Neural cell (in vitro differentiated cells): ENCODE measurements at regions not wholly inside any gene's neighbourhood (a gene's known extent, or its start where the extent isn't known, plus 50 kb on each side); places are given as distances from the start of the nearest gene placed in this dataset.

ENCODE experiments used
- H2AFZ ChIP-seq: fragments of 200-600, 300-800 bp; sonication (generic), shearing (Covaris generic); 2 replicates; pipeline ENCODE4 v1.6.0; 2014; ENCODE audit warnings: low read depth, mild to moderate bottlenecking, antibody characterized with exemption, low read length, moderate library complexity
- H3F3A ChIP-seq: fragments of 200-600 bp; shearing (Covaris generic); 2 replicates; pipeline ENCODE4 v1.6.1; 2016; ENCODE audit warnings: mild to moderate bottlenecking, moderate library complexity, mixed read lengths, antibody characterized with exemption, low read length; ENCODE audit not compliant: insufficient read depth, poor library complexity, severe bottlenecking
- H3K27ac ChIP-seq: fragments of 200-600, 300-800 bp; sonication (generic), shearing (Covaris generic); 2 replicates; pipeline ENCODE4 v1.5.1; 2014; ENCODE audit warnings: mild to moderate bottlenecking, low read length, moderate library complexity
- H3K27me3 ChIP-seq: fragments of 300-800, 200-600 bp; sonication (generic), shearing (Covaris generic); 2 replicates; pipeline ENCODE4 v1.6.0; 2014; ENCODE audit warnings: mild to moderate bottlenecking, low read depth, low read length, moderate library complexity; ENCODE audit not compliant: insufficient read depth
- H3K36me3 ChIP-seq: fragments of 300-800, 200-600 bp; sonication (generic), shearing (Covaris generic); 2 replicates; pipeline ENCODE4 v1.5.1; 2014; ENCODE audit warnings: mild to moderate bottlenecking, antibody characterized with exemption, low read length, moderate library complexity; ENCODE audit not compliant: insufficient read depth
- H3K4me2 ChIP-seq: fragments of 300-800, 200-600 bp; sonication (generic), shearing (Covaris generic); 2 replicates; pipeline ENCODE4 v1.6.0; 2014; ENCODE audit warnings: mild to moderate bottlenecking, low read length
- H3K4me3 ChIP-seq: fragments of 300-800, 200-600 bp; sonication (generic), shearing (Covaris generic); 2 replicates; pipeline ENCODE4 v1.5.1; 2014; ENCODE audit warnings: mild to moderate bottlenecking, low read length, moderate library complexity
- H3K79me2 ChIP-seq: fragments of 200-600 bp; shearing (Covaris generic); replicated peaks from 2 replicates; pipeline ENCODE4 v1.6.0; 2014; ENCODE audit warnings: mild to moderate bottlenecking, low read length, moderate library complexity; ENCODE audit not compliant: insufficient read depth
- H3K9ac ChIP-seq: fragments of 300-800, 200-600 bp; sonication (generic), shearing (Covaris generic); 2 replicates; pipeline ENCODE4 v1.6.1; 2016; ENCODE audit warnings: mild to moderate bottlenecking, low read length, mixed read lengths
- H3K9me2 ChIP-seq: fragments of 200-600 bp; shearing (Covaris generic); 2 replicates; pipeline ENCODE4 v1.6.1; 2016; ENCODE audit warnings: mild to moderate bottlenecking, low read length, mixed read lengths; ENCODE audit not compliant: insufficient read depth
- H3K9me3 ChIP-seq: fragments of 200-600, 300-800 bp; sonication (generic), shearing (Covaris generic); 2 replicates; pipeline ENCODE4 v1.6.1; 2016; ENCODE audit warnings: mild to moderate bottlenecking, mixed run types, low read length, moderate library complexity, mixed read lengths
- H4K20me1 ChIP-seq: fragments of 200-600 bp; shearing (Covaris generic); 2 replicates; pipeline ENCODE4 v1.6.1; 2016; ENCODE audit warnings: mild to moderate bottlenecking, mixed run types; ENCODE audit not compliant: insufficient read depth
- CTCF ChIP-seq: fragments of 450-650 bp; IDR thresholded peaks from 2 replicates; pipeline ENCODE4 v1.5.1; 2014; ENCODE audit warnings: antibody characterized with exemption, mild to moderate bottlenecking, moderate library complexity; ENCODE audit not compliant: poor library complexity, severe bottlenecking
- EP300 ChIP-seq: fragments of 450-650 bp; conservative IDR thresholded peaks from 2 replicates; pipeline ENCODE4 v1.6.1; 2014; ENCODE audit warnings: antibody characterized with exemption, mild to moderate bottlenecking, moderate library complexity; ENCODE audit not compliant: poor library complexity, severe bottlenecking
- EZH2 ChIP-seq: fragments of 200-600, 300-800 bp; shearing (Covaris generic), sonication (generic); IDR thresholded peaks from 2 replicates; pipeline ENCODE4 v1.6.1; 2014; ENCODE audit warnings: antibody characterized with exemption, low read length, borderline replicate concordance, mild to moderate bottlenecking; ENCODE audit not compliant: insufficient read depth, poor library complexity, severe bottlenecking
- MXI1 ChIP-seq: fragments of 450-650 bp; conservative IDR thresholded peaks from 2 replicates; pipeline ENCODE4 v1.6.1; 2014; ENCODE audit warnings: antibody characterized with exemption, mild to moderate bottlenecking; ENCODE audit not compliant: poor library complexity, severe bottlenecking
- POLR2AphosphoS5 ChIP-seq: IDR thresholded peaks from 2 replicates; pipeline ENCODE4 v1.6.1; 2012
- RAD21 ChIP-seq: fragments of 450-650 bp; conservative IDR thresholded peaks from 2 replicates; pipeline ENCODE4 v1.6.1; 2014; ENCODE audit warnings: antibody characterized with exemption, mild to moderate bottlenecking, moderate library complexity
- REST ChIP-seq: IDR thresholded peaks from 2 replicates; pipeline ENCODE4 v1.6.1; 2012; ENCODE audit warnings: borderline replicate concordance
- SMC3 ChIP-seq: fragments of 450-650 bp; conservative IDR thresholded peaks from 2 replicates; pipeline ENCODE4 v1.6.1; 2014; ENCODE audit warnings: antibody characterized with exemption, mild to moderate bottlenecking, moderate library complexity; ENCODE audit not compliant: poor library complexity
- TAF1 ChIP-seq: IDR thresholded peaks from 2 replicates; pipeline ENCODE4 v1.6.1; 2012; ENCODE audit warnings: low read depth

- no peak overlapping the region for H2AFZ ChIP-seq
- no peaks in the 10 kb centered on the region for H3K36me3 ChIP-seq
- no peaks in the 10 kb centered on the region for H4K20me1 ChIP-seq
- no peak overlapping the region for H3K27ac ChIP-seq
- no peak overlapping the region for H3K4me2 ChIP-seq
- H3K9me2 ChIP-seq = no peaks in the 10 kb centered on the region
- H3K4me3 ChIP-seq = no peak overlapping the region
- no peaks in the 10 kb centered on the region for H3K27me3 ChIP-seq
- no peaks in the 10 kb centered on the region for H3K9me3 ChIP-seq
- H3F3A ChIP-seq = no peaks in the 10 kb centered on the region
- no peaks in the 10 kb centered on the region for H3K79me2 ChIP-seq
- no peak overlapping the region for H3K9ac ChIP-seq
- no peak for TF ChIP-seq REST
- no peak for TF ChIP-seq POLR2AphosphoS5
- no peak for TF ChIP-seq CTCF
- no peak for TF ChIP-seq TAF1
- no peak for TF ChIP-seq MXI1
Measured at GRCh38 chr2:57373530-57373929, 673.1 kb upstream of the VRK2 start.

GRCh38 chr2:57376985-57377384, 669.6 kb upstream of the VRK2 start:
- Histone ChIP-seq H3K36me3 (no peaks in the 10 kb centered on the region), H3K9me3 (no peaks in the 10 kb centered on the region), H3K27me3 (no peaks in the 10 kb centered on the region), H2AFZ (no peak overlapping the region), H3F3A (no peaks in the 10 kb centered on the region), H3K4me3 (no peak overlapping the region), H3K4me2 (no peak overlapping the region), H4K20me1 (no peaks in the 10 kb centered on the region), H3K79me2 (no peaks in the 10 kb centered on the region), H3K9me2 (no peaks in the 10 kb centered on the region), H3K27ac (no peak overlapping the region), H3K9ac (no peak overlapping the region)
- no peak for TF ChIP-seq REST
- peak; percentile 63 for TF ChIP-seq SMC3
- TF ChIP-seq EP300 = no peak
- TF ChIP-seq EZH2 = no peak
- no peak for TF ChIP-seq MXI1
- peak; percentile 44 for TF ChIP-seq CTCF
- peak; percentile 63 for TF ChIP-seq RAD21
- no peak for TF ChIP-seq TAF1
- TF ChIP-seq POLR2AphosphoS5 = no peak
